Gastrocnemius medialis (tissue), 4 donors: ENCODE measurements at regions not wholly inside any gene's neighbourhood (a gene's known extent, or its start where the extent isn't known, plus 50 kb on each side); places are given as distances from the start of the nearest gene placed in this dataset.

Source experiments
- POLR2A ChIP-seq, 2 donors: fragments of 450-650 bp; IDR thresholded peaks; one replicate each; pipeline ENCODE4 v1.6.1; 2017; ENCODE audit warnings: antibody characterized with exemption in 2 of 2, mild to moderate bottlenecking in 2 of 2, moderate library complexity in 2 of 2
- TF ChIP-seq, protein P1 (sequence below), 5 experiments: fragments of 450-650 bp in 3 of 5; fragments of 200-600 bp in 2 of 5; sonication (generic) in 2 of 5; IDR thresholded peaks in 4 of 5; conservative IDR thresholded peaks in 1 of 5; 1 replicate in 4 of 5; 2 replicates in 1 of 5; pipeline ENCODE4 v1.5.1; 2016 to 2019; ENCODE audit warnings: antibody characterized with exemption in 5 of 5, mild to moderate bottlenecking in 3 of 5, moderate library complexity in 3 of 5

GRCh38 chr3:168618827-168619470 lies 523.2 kb upstream of the GOLIM4 start:
- TF ChIP-seq, protein P1, sequence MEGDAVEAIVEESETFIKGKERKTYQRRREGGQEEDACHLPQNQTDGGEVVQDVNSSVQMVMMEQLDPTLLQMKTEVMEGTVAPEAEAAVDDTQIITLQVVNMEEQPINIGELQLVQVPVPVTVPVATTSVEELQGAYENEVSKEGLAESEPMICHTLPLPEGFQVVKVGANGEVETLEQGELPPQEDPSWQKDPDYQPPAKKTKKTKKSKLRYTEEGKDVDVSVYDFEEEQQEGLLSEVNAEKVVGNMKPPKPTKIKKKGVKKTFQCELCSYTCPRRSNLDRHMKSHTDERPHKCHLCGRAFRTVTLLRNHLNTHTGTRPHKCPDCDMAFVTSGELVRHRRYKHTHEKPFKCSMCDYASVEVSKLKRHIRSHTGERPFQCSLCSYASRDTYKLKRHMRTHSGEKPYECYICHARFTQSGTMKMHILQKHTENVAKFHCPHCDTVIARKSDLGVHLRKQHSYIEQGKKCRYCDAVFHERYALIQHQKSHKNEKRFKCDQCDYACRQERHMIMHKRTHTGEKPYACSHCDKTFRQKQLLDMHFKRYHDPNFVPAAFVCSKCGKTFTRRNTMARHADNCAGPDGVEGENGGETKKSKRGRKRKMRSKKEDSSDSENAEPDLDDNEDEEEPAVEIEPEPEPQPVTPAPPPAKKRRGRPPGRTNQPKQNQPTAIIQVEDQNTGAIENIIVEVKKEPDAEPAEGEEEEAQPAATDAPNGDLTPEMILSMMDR (IDR thresholded peaks at IDR 0.05 in 4 of 5, conservative IDR thresholded peaks at IDR 0.05 in 1 of 5), result no peak
- TF ChIP-seq POLR2A (IDR thresholded peaks at IDR 0.05), result no peak
